T1000 (cell line): ENCODE measurements at regions not wholly inside any gene's neighbourhood (a gene's known extent, or its start where the extent isn't known, plus 50 kb on each side); places are given as distances from the start of the nearest gene placed in this dataset.
"Not testable (repeated sequence)": the region's sequence is repeated elsewhere in the genome, so short reads cannot be mapped to it uniquely, and the experiment has no call there.

Experiments
- DNase-seq: peaks from one replicate; lab custom pipeline; 2025; ENCODE audit warnings: mixed read lengths; lab: John Stamatoyannopoulos, UW

- DNase-seq = no peak
These were observed 112.7 kb downstream of the GJA1 start for GRCh38 chr6:121548131-121548530.

DNA sequence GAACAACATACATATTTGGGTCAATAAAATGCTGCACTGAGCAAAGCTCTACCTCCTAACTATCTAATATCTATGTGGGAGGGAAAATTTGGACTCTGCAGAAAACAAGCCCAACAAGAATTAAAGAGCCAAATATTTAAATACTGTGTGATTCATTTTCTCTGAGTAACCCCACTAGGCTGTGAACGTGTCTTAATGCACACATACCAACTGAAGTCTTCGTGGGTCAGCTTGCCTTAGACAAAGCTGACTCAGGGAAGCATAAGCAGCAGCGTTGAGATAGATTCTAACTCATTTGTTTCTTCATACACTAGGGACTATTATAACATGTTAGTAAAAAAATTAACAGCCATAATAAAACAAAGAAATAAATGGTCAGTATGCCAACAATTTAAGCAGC lies 114.3 kb downstream of the GJA1 start:
- DNase-seq = no peak

DNA sequence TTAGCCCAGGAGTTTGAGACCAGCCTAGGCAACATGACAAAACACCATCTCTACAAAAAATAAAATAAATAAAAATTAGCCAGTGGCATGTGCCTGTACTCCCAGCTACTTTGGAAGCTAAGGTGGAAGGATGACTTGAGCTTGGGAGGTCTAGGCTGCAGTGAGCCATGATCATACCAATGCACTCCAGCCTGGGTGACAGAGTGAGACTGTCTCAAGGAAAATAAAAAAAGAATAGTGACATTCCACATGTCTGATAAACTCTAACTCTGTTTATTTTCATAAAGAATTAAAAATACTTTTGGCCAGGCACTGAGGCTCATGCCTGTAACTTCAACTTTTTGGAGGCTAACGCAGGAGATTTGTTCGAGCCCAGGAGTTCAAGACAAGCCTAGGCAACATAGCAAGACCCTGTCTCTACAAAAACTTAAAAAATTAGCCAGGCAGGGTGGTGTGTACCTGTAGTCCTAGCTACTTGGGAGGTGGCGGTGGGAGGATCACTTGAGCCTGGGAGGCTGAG lies 115.1 kb downstream of the GJA1 start:
- no peak for DNase-seq

- no peak for DNase-seq
These were observed 119.8 kb downstream of the GJA1 start for GRCh38 chr6:121555201-121555600.

DNA sequence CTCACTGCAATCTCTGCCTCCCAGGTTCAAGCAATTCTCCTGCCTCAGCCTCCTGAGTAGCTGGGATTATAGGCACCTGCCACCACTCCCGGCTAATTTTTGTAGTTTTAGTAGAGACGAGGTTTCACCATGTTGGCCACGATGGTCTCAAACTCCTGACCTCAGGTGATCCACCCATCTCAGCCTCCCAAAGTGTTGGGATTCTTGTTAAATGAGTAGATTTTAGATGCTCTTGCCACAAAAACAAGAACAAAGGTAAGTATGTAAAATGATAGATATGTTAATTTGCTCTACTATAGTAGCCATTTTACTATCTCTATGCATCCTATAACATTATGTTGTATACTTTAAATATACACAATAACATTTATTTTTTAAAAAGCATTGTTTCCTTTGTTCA lies 120.7 kb downstream of the GJA1 start:
- not testable (repeated sequence) for DNase-seq

DNA sequence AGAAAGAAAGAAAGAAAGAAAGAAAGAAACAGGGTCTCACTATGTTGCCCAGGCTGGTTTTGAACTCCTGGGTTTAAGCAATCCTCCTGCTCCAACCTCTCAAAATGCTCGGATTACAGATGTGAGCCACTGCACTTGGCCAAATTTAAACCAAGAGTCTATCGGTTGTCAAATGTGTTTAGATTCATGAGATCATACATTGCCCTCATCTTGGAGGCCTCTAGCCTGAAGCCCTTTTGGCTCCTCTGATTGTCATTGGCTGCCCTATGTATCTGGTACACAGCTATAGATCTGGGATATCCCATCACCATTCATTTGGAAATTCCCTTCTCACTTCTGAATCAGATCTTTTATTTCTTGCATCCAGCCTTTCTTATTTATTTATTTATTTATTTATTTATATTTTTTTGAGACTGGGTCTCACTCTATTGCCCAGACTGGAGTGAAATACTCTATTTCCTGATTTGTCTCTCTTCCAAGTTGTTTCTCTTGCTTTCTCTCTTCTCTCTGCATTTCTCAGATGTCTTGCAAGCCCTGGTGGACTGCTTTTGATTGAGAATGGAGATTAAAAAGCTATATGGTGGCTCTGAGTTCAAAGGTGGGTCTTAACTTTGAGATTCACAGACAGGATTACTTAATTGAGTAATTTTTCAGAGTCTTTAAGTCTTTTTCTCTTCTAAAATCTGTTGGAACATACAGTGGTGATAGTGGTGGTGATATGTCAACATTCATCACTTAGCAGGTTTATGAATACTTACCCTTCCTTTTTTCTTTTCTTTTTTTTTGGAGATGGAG lies 121.9 kb downstream of the GJA1 start:
- no peak for DNase-seq

- no peak for DNase-seq
These were observed 124.3 kb downstream of the GJA1 start for GRCh38 chr6:121559611-121560269.

DNA sequence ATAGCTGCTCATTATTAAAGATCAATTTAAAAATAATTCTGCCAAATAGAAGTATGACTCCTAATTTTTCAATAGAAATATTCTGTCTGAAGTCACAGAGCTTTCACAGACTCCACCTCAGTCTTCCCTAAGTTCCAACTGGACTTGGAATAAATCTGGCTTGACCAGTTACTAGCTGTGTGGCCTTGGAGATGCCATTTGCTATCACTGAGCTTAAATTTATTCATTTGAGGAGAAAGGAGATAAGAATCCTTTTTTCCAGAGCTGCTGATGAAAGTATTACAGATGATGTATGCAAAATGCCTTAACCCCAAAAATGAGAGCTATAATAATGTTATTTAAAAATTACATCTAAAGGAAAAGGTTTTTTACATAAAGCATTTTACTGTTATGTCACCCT lies 125.0 kb downstream of the GJA1 start:
- no peak for DNase-seq

- no peak for DNase-seq
These were observed 127.8 kb downstream of the GJA1 start for GRCh38 chr6:121563286-121563685.

- DNase-seq = not testable (repeated sequence)
These were observed 129.1 kb downstream of the GJA1 start for GRCh38 chr6:121564529-121564928.

- no peak for DNase-seq
These were observed 136.0 kb downstream of the GJA1 start for GRCh38 chr6:121571455-121571854.

- DNase-seq = no peak
These were observed 138.0 kb downstream of the GJA1 start for GRCh38 chr6:121573481-121573880.

DNA sequence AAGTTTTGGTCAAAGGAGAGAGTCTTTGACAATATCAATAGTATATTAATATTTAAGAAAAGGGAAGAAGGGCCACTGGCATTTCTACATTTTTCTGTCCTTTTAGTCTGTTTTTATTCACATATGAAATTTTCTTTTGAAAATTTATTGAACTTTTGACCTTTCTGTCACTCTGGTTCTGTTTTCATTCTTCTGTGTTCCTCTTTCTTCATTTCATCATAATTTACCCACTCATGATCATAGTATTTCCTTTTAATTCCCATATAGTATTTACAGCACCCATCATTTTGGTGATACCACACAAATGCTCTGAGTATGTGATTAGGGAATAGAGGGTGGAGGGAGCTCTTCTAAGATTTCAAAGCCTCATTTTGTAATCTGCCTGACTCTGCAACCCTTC lies 142.8 kb downstream of the GJA1 start:
- DNase-seq = no peak

- no peak for DNase-seq
These were observed 144.0 kb downstream of the GJA1 start for GRCh38 chr6:121579478-121579877.

DNA sequence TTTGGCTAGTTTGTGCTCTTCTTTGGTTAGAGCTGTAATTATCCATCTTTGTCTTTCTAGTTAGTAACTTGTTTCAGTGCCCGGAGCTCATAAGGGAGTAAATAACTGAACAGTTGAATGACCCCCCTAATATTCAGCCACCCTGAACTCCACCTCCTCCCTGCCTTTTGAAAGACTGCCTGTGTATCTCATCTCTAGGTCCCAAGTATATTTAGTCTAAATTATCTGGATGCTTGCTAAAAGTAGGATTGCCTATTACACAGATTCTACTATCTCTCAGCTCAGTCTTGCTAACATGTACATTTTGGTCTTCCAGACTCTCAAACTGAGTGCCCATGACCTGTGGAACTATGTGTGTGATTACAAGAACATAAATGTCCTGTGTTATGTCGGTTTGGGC lies 145.9 kb downstream of the GJA1 start:
- DNase-seq = no peak

DNA sequence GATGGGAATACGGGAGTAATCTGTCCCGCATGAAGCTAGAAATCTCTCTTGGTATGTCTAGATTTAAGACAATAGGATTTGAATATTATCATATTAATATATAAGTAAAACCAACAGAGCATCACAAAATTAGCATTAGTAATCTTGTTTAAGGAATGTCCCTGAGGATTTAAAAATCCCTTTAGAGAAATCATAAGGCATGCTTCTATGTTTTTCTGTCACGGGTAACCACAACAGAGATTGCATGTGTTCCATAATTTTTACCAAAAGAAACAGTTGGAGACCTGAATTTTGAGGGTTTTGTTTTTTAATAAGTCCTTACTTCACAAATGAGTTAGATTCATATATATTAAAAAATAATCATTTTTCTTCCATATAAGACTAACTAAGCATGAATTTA lies 146.8 kb downstream of the GJA1 start:
- DNase-seq = no peak

GRCh38 chr6:121584586-121585369 lies 149.3 kb downstream of the GJA1 start:
- DNase-seq = no peak

GRCh38 chr6:121590438-121590837 lies 155.0 kb downstream of the GJA1 start:
- DNase-seq = no peak

DNA sequence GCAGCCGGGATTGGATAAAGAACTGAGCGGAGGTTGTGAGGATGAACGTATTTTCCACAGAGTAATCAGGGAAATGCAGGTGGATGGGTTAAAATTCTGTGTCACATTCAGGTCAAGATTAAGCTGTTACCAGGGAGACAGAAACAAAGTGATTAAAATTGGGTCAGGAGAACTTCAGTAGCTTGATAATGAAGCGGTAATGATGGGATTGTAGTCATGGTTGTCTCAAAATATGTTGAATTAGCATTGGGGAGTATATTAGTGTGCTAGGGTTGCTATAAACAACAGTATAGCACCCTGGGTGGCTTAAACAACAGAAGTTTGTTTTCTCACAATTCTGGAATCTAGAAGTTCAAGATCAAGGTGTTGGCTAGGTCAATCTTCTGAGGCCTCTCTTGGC lies 155.5 kb downstream of the GJA1 start:
- DNase-seq = no peak

GRCh38 chr6:121592261-121592935 lies 157.0 kb downstream of the GJA1 start:
- DNase-seq = no peak

GRCh38 chr6:121593011-121593641 lies 157.7 kb downstream of the GJA1 start:
- DNase-seq = no peak

DNA sequence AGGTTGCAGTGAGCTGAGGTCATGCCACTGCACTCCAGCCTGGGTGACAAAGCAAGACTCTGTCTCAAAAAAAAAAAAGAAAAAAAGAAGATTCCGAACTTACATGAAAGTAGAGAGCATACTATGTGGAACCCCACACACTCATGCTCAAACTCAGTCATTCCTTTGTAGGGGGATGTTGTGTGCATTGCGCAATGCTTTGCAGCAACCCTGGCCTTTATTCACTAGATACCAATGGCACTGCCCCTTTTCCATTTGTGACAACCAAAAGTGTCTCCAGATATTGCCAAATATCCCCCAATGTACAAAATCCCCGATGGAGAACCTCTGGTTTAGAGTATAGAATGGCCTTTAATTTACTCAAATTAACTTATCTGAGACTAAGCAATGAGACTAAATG lies 158.6 kb downstream of the GJA1 start:
- DNase-seq = no peak
